HG02798 (cell line): ENCODE measurements at regions not wholly inside any gene's neighbourhood (a gene's known extent, or its start where the extent isn't known, plus 50 kb on each side); places are given as distances from the start of the nearest gene placed in this dataset.

Experiments
- ATAC-seq: cut with Tn5 transposase; IDR thresholded peaks from one replicate; pipeline ENCODE4 v1.9.1; 2021; ENCODE audit warnings: mild to moderate bottlenecking; ENCODE audit not compliant: unreplicated experiment, poor library complexity

GRCh38 chr4:41451961-41452360 is 86.0 kb upstream of the LIMCH1 start:
- no peak for ATAC-seq

DNA sequence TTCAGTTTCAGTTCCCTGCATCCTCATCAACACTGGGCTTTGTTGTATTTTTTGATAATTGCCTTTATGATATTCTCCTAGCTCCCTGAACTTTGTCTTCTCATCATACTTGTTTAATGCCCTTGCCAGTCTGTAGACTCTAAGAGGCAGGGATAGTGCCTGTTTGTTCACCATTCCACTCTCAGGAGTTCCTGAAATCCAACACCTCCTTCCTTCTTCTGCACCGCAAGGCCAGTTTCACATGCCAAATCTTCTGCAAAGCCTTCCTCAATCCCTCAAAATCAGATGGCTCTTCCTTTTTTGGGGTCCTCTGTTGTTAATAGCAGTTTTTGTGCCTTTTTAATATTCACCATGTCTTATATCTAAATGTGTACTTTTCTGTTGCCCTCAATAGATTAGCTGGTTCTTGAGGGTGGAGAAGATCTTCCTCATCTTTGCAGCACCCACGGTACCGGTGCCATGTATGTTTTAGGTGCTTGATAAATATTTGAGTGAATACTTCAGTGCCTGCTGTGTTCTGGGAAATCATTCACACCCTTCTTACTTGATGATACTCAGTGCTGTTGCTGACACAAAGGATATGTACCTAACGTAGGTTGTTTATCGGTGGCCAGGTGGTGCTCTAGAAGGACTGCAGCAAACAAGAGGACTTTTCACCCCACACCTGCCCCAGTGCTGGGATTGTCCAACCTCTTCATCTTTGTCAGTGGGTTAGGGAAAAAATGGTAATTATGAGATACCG is 85.3 kb upstream of the LIMCH1 start:
- no peak for ATAC-seq

- no peak for ATAC-seq
These were observed 83.5 kb upstream of the LIMCH1 start for GRCh38 chr4:41454423-41454822.

- ATAC-seq = no peak
These were observed 82.8 kb upstream of the LIMCH1 start for GRCh38 chr4:41455206-41455605.

GRCh38 chr4:41456559-41457101 is 81.3 kb upstream of the LIMCH1 start:
- ATAC-seq = no peak

DNA sequence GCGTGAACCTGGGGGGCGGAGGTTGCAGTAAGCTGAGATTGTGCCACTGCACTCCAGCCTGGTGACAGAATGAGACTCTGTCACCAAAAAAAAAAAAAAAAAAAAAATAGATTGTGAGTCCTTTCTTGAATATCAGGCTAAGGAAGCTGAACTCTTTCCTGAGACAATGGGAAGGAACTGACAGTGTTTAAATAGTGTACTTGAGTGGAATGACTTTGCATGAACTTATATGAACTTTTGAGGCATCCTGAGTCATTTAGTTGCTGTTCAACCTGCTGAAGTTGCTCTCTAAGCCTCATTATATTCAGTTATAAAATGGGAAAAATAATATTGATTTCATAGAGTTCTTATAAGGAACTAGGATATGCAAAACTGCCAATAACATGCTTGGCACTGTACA is 79.3 kb upstream of the LIMCH1 start:
- no peak for ATAC-seq

DNA sequence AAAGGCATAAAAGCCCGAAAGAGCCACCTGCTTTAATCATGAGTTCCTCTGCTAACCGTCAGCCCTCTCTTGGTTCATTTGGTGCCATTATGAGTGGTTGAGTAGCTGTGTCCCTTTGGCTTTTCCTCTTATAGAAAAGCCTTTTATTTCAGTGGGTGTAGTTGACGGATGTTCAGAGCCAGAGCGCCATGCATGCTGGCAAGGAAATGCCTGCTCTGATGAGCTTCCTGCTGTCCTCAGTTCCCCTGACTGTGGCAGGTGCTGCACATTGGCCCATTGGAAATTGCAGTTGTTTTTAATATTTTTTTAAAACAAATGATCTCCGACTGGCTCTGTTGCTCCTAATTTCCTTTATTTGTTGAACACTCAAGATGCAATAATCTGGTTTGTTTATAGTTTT is 77.3 kb upstream of the LIMCH1 start:
- ATAC-seq = no peak

DNA sequence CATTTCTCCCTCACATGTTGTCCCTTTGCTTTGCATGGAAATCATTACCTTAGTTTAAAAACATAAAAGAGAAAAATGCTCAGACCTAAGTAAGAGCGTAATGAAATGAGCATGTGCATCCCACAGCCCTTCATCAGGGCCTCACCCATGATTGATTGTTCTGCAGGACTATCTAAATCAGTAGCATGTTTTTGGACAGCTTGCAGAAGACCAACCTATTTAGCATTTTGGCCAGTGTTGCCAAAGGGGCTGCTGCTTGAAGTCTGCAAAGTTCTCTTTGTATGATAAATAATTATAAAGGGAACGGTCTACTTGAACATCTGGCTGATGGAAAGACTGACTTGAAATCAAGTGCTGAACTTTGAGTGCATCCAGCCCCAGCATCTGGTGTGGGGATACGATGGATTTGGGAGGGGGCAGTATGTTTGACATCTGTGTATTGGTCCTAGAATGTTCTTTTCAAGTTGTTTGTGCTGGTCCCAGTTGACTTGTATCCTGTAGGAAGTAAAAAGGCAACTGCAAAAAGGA is 76.1 kb upstream of the LIMCH1 start:
- no peak for ATAC-seq

GRCh38 chr4:41465146-41465761 is 72.7 kb upstream of the LIMCH1 start:
- no peak for ATAC-seq

DNA sequence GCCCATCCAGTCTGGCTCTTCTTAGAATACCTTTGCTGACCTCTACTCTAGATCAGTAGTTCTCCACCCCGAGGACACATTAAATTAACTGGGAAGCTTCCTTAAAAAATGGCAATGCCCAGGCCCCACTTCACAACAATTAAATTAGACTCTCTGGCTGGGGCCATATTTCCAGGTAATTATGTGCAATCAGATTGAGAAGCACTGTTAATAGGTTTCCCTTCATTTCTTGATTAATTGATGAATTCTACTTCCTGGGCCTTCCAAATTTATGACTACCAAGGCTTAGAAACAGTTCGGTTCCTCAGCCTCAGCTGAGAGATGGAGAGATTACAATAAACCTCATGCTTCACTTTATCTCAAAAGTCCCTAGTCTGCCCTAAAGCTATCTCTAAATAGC is 71.7 kb upstream of the LIMCH1 start:
- no peak for ATAC-seq

DNA sequence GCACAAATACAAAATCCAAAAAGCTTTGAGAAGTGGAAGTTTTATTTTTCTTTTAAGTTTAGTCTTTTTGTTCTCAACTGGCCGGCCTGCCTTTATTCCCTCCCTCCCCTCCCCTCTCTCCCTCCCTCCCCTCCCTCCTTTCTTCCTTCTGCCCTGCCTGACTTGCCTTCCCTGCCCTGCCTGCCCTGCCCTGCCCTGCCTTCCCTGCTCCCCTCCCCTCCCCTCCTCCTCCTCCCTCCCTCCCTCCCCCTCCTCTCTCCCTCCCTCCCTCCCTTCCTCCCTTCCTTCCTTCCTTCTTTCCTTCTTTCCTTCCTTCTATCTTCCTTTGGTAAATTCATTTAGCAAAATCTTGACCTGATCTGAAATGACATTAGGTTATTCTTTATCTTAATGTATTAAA is 69.8 kb upstream of the LIMCH1 start:
- ATAC-seq = no peak

GRCh38 chr4:41471126-41472071 is 66.6 kb upstream of the LIMCH1 start:
- no peak for ATAC-seq

GRCh38 chr4:41472081-41472480 is 65.9 kb upstream of the LIMCH1 start:
- no peak for ATAC-seq

GRCh38 chr4:41473176-41473575 is 64.8 kb upstream of the LIMCH1 start:
- no peak for ATAC-seq

- no peak for ATAC-seq
These were observed 62.6 kb upstream of the LIMCH1 start for GRCh38 chr4:41475402-41475801.

DNA sequence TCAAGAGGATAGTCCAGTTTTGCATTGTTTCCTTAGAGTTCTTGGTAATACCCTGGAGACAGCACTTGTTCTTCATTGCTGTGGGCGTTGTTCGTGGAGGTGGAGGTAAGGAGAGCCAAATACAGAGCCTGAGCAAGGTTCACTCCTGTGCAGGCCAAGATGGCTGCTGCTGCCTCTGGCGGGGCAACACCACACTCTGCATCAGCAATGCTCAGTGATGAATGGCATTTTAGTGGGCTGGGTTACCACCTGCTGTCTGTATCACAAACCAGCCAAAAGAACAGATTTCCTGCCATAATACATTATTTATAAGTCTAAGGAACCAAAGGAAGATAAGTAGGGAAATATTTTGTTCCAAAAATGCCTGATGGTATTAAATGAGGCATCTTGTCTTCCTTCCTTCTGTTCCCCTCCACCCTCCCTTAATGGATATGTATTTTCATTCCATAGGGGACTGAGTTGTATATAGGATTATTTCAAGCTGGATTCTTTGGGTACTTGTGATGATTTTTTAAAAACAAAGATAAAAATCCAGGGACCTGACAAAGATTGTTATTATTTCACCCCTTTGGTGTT is 61.6 kb upstream of the LIMCH1 start:
- no peak for ATAC-seq

DNA sequence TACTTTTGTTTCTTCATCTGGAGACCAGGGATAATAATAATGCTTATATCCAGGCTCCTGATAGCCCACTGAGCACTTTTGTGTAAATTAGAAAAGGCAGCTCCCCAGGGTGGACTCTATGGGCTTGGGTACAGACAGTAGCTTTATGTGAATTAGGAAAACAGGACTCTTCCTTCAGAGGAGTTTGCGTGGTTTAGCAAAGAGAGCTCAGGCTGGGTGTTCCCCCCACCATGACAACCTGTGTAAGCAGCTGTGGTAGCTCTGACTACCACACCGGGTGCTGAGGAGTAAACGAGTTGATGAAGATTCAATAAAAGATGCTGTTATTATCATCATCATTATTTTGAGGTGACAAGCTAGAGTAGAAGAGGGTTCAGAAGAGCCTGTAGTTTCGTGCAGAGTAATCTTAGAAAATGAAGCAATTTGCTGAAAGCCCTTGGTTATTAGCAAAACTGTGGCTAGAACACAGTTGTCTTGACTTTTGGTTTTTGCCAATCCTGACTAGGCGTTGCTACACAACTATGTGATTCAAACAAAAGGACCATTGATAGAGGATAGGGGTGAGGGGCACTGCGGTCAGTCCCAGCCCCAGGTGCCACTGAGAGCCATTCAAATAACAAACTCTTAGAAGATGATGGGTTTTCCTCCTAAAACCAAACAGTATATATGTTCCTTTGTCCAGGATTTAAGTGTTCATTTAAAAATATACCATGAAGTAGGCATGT is 60.6 kb upstream of the LIMCH1 start:
- ATAC-seq = no peak

- no peak for ATAC-seq
These were observed 59.4 kb upstream of the LIMCH1 start for GRCh38 chr4:41478518-41478917.

- no peak for ATAC-seq
These were observed 57.1 kb upstream of the LIMCH1 start for GRCh38 chr4:41480896-41481311.

DNA sequence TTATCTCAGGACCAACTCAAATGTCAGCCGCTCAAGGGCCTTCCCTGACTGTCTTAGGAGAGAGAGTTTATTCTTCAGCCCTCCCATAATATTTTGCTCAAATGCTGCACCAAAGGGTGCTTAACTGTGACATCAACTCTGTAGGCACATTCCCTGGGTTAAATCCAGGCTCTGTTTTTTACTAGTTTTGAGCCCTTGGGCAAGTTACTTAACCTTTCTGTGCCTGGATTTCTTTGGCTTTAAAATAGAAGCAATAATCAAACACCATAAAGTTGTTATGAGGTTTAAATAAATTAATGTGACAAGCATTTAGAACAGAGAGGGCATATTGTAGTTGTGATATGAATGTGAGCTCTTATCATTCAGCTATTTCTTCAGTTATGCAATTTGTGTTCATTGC is 54.2 kb upstream of the LIMCH1 start:
- no peak for ATAC-seq
